ENCODE measurements at regions not wholly inside any gene's neighbourhood (a gene's known extent, or its start where the extent isn't known, plus 50 kb on each side); places are given as distances from the start of the nearest gene placed in this dataset.

- H3K27ac ChIP-seq: no peak overlapping the region
- no peak for TF ChIP-seq CTCF (conservative IDR thresholded peaks at IDR 0.05)
These were observed 129.9 kb upstream of the GRIK2 start for GRCh38 chr6:101263596-101263995.

GRCh38 chr6:101266063-101266462, 127.4 kb upstream of the GRIK2 start:
- no peak overlapping the region for H3K27ac ChIP-seq
- TF ChIP-seq CTCF (conservative IDR thresholded peaks at IDR 0.05): no peak

GRCh38 chr6:101268541-101268940, 125.0 kb upstream of the GRIK2 start:
- H3K27ac ChIP-seq: no peak overlapping the region
- no peak for TF ChIP-seq CTCF (conservative IDR thresholded peaks at IDR 0.05)

GRCh38 chr6:101275251-101275650, 118.3 kb upstream of the GRIK2 start:
- no peak overlapping the region for H3K27ac ChIP-seq
- no peak for TF ChIP-seq CTCF (conservative IDR thresholded peaks at IDR 0.05)

- no peak overlapping the region for H3K27ac ChIP-seq
- TF ChIP-seq CTCF (conservative IDR thresholded peaks at IDR 0.05): no peak
These were observed 117.4 kb upstream of the GRIK2 start for GRCh38 chr6:101276066-101276465.

- no peak overlapping the region for H3K27ac ChIP-seq
- no peak for TF ChIP-seq CTCF (conservative IDR thresholded peaks at IDR 0.05)
These were observed 114.1 kb upstream of the GRIK2 start for GRCh38 chr6:101279410-101279809.

- no peak overlapping the region for H3K27ac ChIP-seq
- TF ChIP-seq CTCF (conservative IDR thresholded peaks at IDR 0.05): no peak
These were observed 112.2 kb upstream of the GRIK2 start for GRCh38 chr6:101281266-101281665.

GRCh38 chr6:101284131-101284530, 109.4 kb upstream of the GRIK2 start:
- H3K27ac ChIP-seq: no peak overlapping the region
- TF ChIP-seq CTCF (conservative IDR thresholded peaks at IDR 0.05): no peak

All from VCaP (cell line).